H54 (cell line): ENCODE measurements at regions not wholly inside any gene's neighbourhood (a gene's known extent, or its start where the extent isn't known, plus 50 kb on each side); places are given as distances from the start of the nearest gene placed in this dataset.
A peak's percentile ranks its signal among the peaks of the same experiment; 100 is the strongest.

ENCODE experiments used
- DNase-seq: peaks from one replicate; pipeline ENCODE4 v3.0.0; 2011; ENCODE audit warnings: low spot score, mixed read lengths; ENCODE audit not compliant: insufficient read length
- FAIRE-seq: peaks from 3 replicates; lab custom pipeline; 2011; peaks lifted over from hg19 to GRCh38; lab: Jason Lieb, UNC
- POLR2A ChIP-seq: IDR thresholded peaks from 2 replicates; pipeline ENCODE4 v1.6.1; 2011; ENCODE audit warnings: low read depth, mild to moderate bottlenecking, low read length

DNA sequence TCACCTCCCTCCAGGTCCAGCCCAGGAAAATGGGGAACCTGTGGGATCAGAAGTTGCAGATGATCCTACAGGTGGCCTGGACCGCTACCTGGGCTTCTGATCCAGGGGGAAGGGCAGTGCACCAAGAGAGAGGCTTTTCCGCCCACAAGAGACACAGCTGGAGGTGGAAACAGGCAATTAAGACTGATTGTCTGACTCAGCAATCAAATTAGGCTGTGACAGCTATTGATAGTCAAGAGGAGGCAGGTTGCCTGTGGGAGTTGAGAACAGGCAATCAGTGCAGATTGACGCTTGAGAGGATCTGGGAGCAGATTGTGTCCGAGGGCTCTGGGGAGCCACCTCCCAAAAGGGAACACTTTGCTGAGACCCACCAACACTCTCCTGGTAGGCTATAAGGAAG is 71.1 kb upstream of the SLC44A1 start:
- no peak for FAIRE-seq
- DNase-seq, result no peak
- TF ChIP-seq POLR2A, result no peak

DNA sequence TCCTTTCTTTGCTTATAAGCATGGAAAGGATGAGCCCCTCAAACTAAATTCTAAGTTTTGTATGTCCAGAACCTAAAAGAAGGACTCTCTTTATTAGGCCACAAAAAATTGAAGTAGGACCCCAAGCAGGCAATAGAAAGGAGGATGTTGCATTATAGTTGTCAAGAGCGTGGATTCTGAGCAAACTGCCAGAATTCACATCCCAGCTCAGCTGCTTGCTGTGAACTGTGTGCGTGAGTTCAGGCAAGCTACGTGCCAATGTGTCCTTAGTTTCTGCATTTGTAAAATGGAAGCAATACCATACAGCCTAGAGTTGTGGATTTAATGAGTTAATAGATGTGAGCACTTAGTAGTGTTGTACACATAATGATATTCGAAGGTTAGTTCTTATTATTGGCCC is 70.6 kb upstream of the SLC44A1 start:
- DNase-seq (no peak), FAIRE-seq (no peak)
- no peak for TF ChIP-seq POLR2A

DNA sequence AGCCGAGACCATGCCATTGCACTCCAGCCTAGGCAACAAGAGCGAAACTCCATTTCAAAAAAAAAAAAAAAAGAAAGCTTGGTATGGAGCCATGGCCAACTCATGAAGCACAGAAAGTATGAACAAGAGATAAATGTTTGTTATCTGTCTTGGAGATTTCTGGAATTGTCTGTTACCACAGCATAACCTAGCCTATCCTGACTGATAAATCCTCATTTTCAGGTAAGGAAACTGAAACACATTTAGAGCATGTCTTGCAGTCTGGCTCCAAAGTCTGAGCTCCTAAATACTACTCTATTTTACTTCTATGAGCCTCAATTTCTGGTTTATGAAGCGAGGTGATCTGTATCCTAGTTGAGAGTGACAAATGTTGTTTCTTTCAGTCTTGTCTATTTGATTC is 68.3 kb upstream of the SLC44A1 start:
- DNase-seq (no peak), FAIRE-seq (no peak)
- TF ChIP-seq POLR2A, result no peak

DNA sequence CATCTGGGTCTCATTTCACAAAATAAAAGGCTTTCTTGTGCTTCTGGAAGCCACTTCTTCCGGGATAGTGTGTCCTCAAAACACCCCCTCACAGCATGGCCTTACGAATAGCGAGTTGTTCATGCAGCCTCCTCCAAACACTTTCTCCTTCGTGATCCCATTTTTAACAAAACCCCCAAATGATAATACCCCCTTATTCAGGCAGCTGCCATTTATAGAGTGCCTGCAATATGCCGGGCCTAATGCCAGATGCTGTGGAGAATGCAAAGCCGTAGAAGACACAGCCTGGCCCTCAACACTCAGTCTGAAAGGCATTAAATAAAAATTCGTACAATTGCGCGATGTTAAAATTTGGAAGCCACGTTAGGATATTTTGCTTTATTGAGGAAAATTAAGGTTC is 66.4 kb upstream of the SLC44A1 start:
- DNase-seq (no peak), FAIRE-seq (no peak)
- TF ChIP-seq POLR2A, result no peak

DNA sequence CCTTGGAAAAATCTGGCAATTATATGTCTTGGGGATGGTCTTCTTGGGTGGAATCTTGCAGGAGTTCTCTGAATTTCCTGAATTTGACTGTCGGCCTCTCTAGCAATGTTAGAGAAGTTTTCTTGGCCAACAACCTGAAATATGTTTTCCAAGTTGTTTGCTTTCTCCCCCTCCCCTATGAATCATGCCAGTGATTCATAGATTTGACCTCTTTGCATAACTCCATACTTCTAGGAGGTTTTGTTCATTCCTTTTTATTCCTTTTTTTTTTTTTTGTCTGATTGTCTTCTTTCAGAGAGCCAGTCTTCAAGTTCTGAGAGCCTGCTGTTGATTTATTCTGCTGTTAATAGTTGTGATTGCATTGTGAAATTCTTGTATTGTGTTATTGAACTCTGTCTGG is 56.7 kb upstream of the SLC44A1 start:
- DNase-seq, result peak; percentile 29
- no peak for TF ChIP-seq POLR2A
- FAIRE-seq, result peak; percentile 92

DNA sequence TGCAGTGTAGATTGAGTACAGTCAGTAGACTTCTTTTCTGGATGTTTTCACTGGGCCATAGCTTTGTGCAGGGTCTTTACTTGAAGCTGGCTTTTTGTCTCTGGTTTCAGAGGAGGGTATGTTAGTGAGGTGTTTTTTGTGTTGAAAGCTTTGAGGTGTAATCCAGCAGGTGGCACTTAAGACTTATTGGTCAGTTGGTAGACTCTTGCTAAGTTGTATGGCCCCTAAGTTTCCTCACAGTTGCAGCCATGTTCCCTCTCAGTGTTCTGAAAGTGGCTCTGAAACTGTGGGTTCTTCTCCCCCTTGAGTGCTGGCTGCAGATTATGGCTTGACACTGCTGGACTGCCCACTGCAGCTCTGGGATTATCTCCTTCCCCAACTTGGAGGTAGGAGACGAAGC is 55.7 kb upstream of the SLC44A1 start:
- DNase-seq (no peak), FAIRE-seq (no peak)
- TF ChIP-seq POLR2A, result no peak

DNA sequence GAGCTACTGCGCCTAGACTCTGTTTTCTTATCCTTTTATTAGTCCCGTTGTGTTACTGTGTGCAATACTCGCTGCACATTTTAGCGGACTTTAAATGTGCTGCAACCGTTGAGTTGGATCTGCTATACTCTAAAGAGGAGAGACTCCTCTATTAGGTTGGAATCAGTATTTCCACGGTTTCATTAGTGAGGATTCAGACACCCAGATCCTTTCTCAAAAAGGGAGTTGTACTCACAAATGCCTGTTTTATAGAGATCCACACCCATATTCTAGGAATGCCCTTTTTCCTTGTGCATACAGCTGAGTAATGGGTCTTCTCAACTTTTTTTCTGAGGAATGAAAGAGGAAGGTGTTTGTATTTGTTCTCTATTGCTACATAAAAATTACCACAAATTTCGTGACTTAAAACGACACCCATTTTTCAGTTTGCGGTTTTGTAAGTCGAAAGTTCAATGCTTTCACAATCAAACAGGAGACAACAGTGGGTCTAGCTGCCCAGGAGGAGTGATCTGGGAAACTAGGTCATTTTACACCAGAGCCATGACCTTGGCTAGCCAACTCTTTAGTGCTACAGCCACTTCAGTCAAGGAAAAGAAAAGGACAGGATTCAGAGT is 52.8 kb upstream of the SLC44A1 start:
- no peak for DNase-seq
- no peak for FAIRE-seq
- no peak for TF ChIP-seq POLR2A

DNA sequence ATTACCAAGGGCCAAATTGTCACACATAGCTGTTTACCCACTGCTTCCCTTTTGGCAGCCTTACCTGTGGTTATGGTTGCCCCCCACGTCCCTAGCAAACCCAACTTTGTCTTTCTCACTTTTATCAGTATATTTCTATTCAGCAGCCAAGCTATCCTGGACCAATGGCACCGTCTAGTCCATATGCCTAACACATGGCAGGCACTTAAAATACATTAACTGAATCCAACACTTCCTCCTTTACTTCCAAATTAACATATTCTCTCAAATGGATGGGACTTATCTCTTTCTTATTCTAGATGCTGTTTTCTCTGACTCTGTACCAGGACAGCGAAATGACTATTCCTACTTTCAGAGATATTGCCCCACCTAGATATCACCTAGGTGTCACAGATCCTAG is 50.9 kb upstream of the SLC44A1 start:
- no peak for FAIRE-seq
- TF ChIP-seq POLR2A, result no peak
- no peak for DNase-seq

DNA sequence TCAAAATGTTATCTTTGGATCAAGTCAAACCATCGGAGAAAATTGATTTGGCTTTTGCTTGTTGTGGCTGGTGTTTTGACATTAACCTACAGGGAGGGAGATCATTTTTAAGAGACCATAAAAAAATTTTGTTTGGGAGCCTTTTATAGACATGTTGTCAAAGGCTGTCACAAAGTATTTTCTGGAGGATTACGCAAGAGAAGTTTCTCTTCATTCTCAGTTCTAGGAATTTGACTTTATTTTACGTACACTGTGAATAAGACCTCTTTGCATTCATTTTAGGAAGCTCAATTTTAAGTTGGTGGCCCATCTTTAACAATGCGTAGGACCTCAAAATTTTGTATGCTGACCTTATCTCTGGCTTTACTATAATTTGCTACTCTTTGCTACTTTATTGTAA is 50.2 kb upstream of the SLC44A1 start:
- no peak for FAIRE-seq
- DNase-seq, result no peak
- no peak for TF ChIP-seq POLR2A
